Endothelial cell of umbilical vein (primary cell): ENCODE measurements at regions not wholly inside any gene's neighbourhood (a gene's known extent, or its start where the extent isn't known, plus 50 kb on each side); places are given as distances from the start of the nearest gene placed in this dataset.

Experiments used
- BruUV-seq: library from RNA; stranded (reverse); fragments of 400-500 nt; replicated peaks from 2 replicates; lab custom pipeline; 2021; lab: Mats Ljungman, UMichigan
- CTCF ChIA-PET: fragments of 300-600, 350-600 bp; sonication (Branson Sonifier 250); formaldehyde crosslinking; loops from one replicate; lab custom pipeline; 2021; ENCODE audit warnings: antibody characterized with exemption, inconsistent platforms; lab: Charles Lee
- POLR2A ChIA-PET: fragments of 300-600, 350-600 bp; sonication (Branson Sonifier 250); formaldehyde crosslinking; loops from one replicate; lab custom pipeline; 2021; ENCODE audit warnings: antibody characterized with exemption, inconsistent platforms; lab: Charles Lee
- DNase-seq: peaks from one replicate; pipeline ENCODE4 v3.0.0-alpha.2; 2011; ENCODE audit warnings: low read depth, low spot score
- FAIRE-seq: peaks from 2 replicates; lab custom pipeline; 2011; peaks lifted over from hg19 to GRCh38; lab: Jason Lieb, UNC
- H2AFZ ChIP-seq: 2 replicates; pipeline ENCODE4 v1.6.0; 2012; ENCODE audit warnings: low read depth, low read length, control low read depth, inconsistent platforms
- H3K27ac ChIP-seq: 2 replicates; pipeline ENCODE4 v1.5.1; 2011; ENCODE audit warnings: low read depth, mild to moderate bottlenecking, control low read depth, low read length, moderate library complexity; ENCODE audit not compliant: insufficient read depth
- H3K27me3 ChIP-seq, 2 experiments: 2 replicates each; pipeline versions ENCODE4 v1.6.0 to v1.6.1; 2011; ENCODE audit warnings: low read length in 2 of 2, mixed read lengths in 1 of 2; ENCODE audit not compliant: control insufficient read depth in 2 of 2, insufficient read depth in 2 of 2
- H3K36me3 ChIP-seq, 2 experiments: 2 replicates in 1 of 2; 3 replicates in 1 of 2; pipeline ENCODE4 v1.5.1; 2011; ENCODE audit warnings: low read length in 2 of 2, mild to moderate bottlenecking in 1 of 2, moderate library complexity in 1 of 2; ENCODE audit not compliant: control insufficient read depth in 2 of 2, insufficient read depth in 2 of 2; ENCODE audit errors: extremely low read depth in 1 of 2
- H3K4me1 ChIP-seq: 3 replicates; pipeline ENCODE4 v1.5.1; 2011; ENCODE audit warnings: mild to moderate bottlenecking, low read length; ENCODE audit not compliant: control insufficient read depth, insufficient read depth; ENCODE audit errors: extremely low read depth
- H3K4me2 ChIP-seq: 2 replicates; pipeline ENCODE4 v1.6.1; 2011; ENCODE audit warnings: low read length, control low read depth, mixed read lengths; ENCODE audit not compliant: insufficient read depth
- H3K4me3 ChIP-seq, 3 experiments: fragments of 200-600 bp in 1 of 3; sonication (generic), shearing (Covaris generic) in 1 of 3; replicated peaks in 1 of 3; 2 replicates each; pipeline ENCODE4 v1.5.1; 2011 to 2016; ENCODE audit warnings: control low read depth in 3 of 3, low read length in 3 of 3, mild to moderate bottlenecking in 2 of 3, inconsistent platforms in 1 of 3, low read depth in 1 of 3, moderate library complexity in 1 of 3; ENCODE audit not compliant: insufficient read depth in 1 of 3
- H3K79me2 ChIP-seq: 2 replicates; pipeline ENCODE4 v1.6.0; 2012; ENCODE audit warnings: low read length, inconsistent platforms; ENCODE audit not compliant: control insufficient read depth, insufficient read depth
- H3K9ac ChIP-seq: replicated peaks from 2 replicates; pipeline ENCODE3; 2011; ENCODE audit warnings: low read length, control low read depth; ENCODE audit not compliant: insufficient read depth; ENCODE audit errors: extremely low read depth
- H3K9me1 ChIP-seq: replicated peaks from 3 replicates; pipeline ENCODE4 v1.6.0; 2011; ENCODE audit warnings: mild to moderate bottlenecking, low read length; ENCODE audit not compliant: control insufficient read depth, insufficient read depth; ENCODE audit errors: extremely low read depth
- H3K9me3 ChIP-seq: replicated peaks from 2 replicates; pipeline ENCODE4 v1.5.1; 2012; ENCODE audit warnings: low read length, inconsistent platforms; ENCODE audit not compliant: control insufficient read depth, insufficient read depth
- H4K20me1 ChIP-seq: replicated peaks from 2 replicates; pipeline ENCODE3; 2011; ENCODE audit warnings: mild to moderate bottlenecking, low read length; ENCODE audit not compliant: control insufficient read depth, insufficient read depth; ENCODE audit errors: extremely low read depth
- EZH2 ChIP-seq: IDR thresholded peaks from 2 replicates; pipeline ENCODE4 v1.6.1; 2012; ENCODE audit warnings: borderline replicate concordance, low read depth, mild to moderate bottlenecking, moderate library complexity, low read length, inconsistent platforms; ENCODE audit not compliant: severe bottlenecking
- FOS ChIP-seq: IDR thresholded peaks from 2 replicates; pipeline ENCODE4 v1.6.1; 2011; ENCODE audit warnings: mild to moderate bottlenecking, low read length, moderate library complexity, borderline replicate concordance; ENCODE audit not compliant: insufficient read depth
- GATA2 ChIP-seq: IDR thresholded peaks from 2 replicates; pipeline ENCODE4 v1.7.0; 2011; ENCODE audit warnings: low read depth, mild to moderate bottlenecking, moderate library complexity, mixed read lengths, low read length; ENCODE audit not compliant: insufficient read length, insufficient read depth
- JUN ChIP-seq: IDR thresholded peaks from 2 replicates; pipeline ENCODE4 v1.6.1; 2011; ENCODE audit warnings: borderline replicate concordance, low read depth; ENCODE audit not compliant: insufficient read length, insufficient read depth
- MAX ChIP-seq: IDR thresholded peaks from 2 replicates; pipeline ENCODE4 v1.6.1; 2011; ENCODE audit not compliant: insufficient read depth, insufficient read length
- MYC ChIP-seq: IDR thresholded peaks from one replicate; pipeline ENCODE4 v1.6.1; 2011; ENCODE audit warnings: mild to moderate bottlenecking, low read depth, low read length
- POLR2A ChIP-seq: IDR thresholded peaks from 2 replicates; pipeline ENCODE4 v1.6.1; 2012; ENCODE audit warnings: low read depth, mild to moderate bottlenecking, control low read depth, low read length
- POLR2AphosphoS5 ChIP-seq: IDR thresholded peaks from 2 replicates; pipeline ENCODE4 v1.6.1; 2012; ENCODE audit warnings: low read depth, mild to moderate bottlenecking, control low read depth, low read length, moderate library complexity; ENCODE audit not compliant: insufficient read depth
- dilution Hi-C: fragments of 300-500 bp; cut with MboI; formaldehyde crosslinking; loops from one replicate; pipeline ENCODE4 v1.15.0; 2019; ENCODE audit warnings: low sequenced_read_pairs; ENCODE audit not compliant: extremely low pct_ligation_motif_present
- intact Hi-C: fragments of 100-400 bp; cut with micrococcal nuclease; formaldehyde crosslinking; loops from one replicate; pipeline ENCODE4 v1.10.0; 2022
- TF ChIP-seq, protein P1 (sequence below), 2 donors: IDR thresholded peaks; 1 replicate in 1 of 2; 2 replicates in 1 of 2; pipeline ENCODE4 v1.5.1; 2011; ENCODE audit warnings: low read length in 2 of 2, mild to moderate bottlenecking in 2 of 2, moderate library complexity in 2 of 2, control low read depth in 1 of 2, inconsistent platforms in 1 of 2, low read depth in 1 of 2; ENCODE audit not compliant: insufficient read depth in 1 of 2; ENCODE audit errors: extremely low read depth in 1 of 2

DNA sequence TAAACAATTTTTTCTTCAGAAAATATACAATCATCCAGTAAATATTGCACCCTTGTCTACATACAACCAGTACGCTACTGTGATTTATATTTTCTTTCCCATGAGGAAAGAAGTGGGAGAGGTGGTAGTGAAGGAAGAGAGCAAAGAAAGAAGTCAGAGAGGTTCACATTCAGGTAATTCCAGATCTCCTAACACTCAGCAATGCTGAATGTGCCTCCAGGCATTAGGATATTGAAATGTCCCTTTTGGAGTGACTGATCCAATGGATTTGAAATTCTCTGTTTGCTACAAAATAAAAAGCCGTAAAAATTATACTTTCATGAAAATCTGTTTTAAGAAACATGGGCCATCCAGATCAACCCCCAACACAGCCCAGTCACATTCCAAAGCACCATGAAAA is 211.9 kb upstream of the NR3C2 start:
- Histone ChIP-seq H3K9ac (no peak overlapping the region), H2AFZ (no peak overlapping the region), H3K4me2 (no peak overlapping the region), H3K79me2 (no peaks in the 10 kb centered on the region), H3K4me1 (no peaks in the 10 kb centered on the region), H3K27ac (no peak overlapping the region), H3K27me3 (no peaks in the 10 kb centered on the region), H3K9me3 (no peaks in the 10 kb centered on the region), H3K36me3 (no peaks in the 10 kb centered on the region), H3K4me3 (no peak overlapping the region), H4K20me1 (no peaks in the 10 kb centered on the region), H3K9me1 (no peaks in the 10 kb centered on the region)
- TF ChIP-seq JUN, result no peak
- TF ChIP-seq, protein P1, sequence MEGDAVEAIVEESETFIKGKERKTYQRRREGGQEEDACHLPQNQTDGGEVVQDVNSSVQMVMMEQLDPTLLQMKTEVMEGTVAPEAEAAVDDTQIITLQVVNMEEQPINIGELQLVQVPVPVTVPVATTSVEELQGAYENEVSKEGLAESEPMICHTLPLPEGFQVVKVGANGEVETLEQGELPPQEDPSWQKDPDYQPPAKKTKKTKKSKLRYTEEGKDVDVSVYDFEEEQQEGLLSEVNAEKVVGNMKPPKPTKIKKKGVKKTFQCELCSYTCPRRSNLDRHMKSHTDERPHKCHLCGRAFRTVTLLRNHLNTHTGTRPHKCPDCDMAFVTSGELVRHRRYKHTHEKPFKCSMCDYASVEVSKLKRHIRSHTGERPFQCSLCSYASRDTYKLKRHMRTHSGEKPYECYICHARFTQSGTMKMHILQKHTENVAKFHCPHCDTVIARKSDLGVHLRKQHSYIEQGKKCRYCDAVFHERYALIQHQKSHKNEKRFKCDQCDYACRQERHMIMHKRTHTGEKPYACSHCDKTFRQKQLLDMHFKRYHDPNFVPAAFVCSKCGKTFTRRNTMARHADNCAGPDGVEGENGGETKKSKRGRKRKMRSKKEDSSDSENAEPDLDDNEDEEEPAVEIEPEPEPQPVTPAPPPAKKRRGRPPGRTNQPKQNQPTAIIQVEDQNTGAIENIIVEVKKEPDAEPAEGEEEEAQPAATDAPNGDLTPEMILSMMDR (IDR thresholded peaks at IDR 0.05; ENCODE audit: extremely low read depth in 1 of 2, insufficient read depth in 1 of 2, low read depth in 1 of 2, low read length in 2 of 2), result no peak
- TF ChIP-seq GATA2, result no peak
- no peak for TF ChIP-seq EZH2
- no peak for TF ChIP-seq POLR2AphosphoS5
- no peak for TF ChIP-seq MAX
- DNase-seq (no peak), FAIRE-seq (no peak)
- CTCF ChIA-PET, result no interaction called here
- dilution Hi-C loops (no loop called here), intact Hi-C loops (no loop called here)
- POLR2A ChIA-PET, result no interaction called here
- BruUV-seq, result no TSS peak

DNA sequence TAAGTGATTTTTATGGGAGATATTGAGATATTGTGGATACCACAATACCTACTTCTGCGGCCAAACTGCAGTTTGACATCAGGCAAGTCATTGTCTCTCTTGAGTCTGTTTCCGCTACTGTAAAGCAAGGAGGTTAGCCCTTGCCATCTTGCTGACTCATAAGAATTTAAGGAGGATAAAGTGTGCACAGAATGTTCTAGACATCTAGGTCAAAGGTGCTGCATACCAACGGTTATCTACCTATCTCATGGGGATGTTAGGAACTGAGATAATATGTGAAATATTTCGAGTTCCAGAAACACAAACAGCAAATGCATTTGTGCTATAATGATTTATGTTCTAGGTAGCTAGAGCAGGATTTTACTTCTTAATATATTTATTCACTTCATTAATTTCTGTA is 211.5 kb upstream of the NR3C2 start:
- ChIA-PET CTCF (interaction anchor here (0.9 kb wide), 1 partner anchor 10 kb away, joined by 3 read pairs; no protein-coding TSS in a partner anchor), POLR2A (no interaction called here)
- DNase-seq (no peak), FAIRE-seq (no peak)
- no peak overlapping the region for H3K4me2 ChIP-seq
- no peaks in the 10 kb centered on the region for H3K9me3 ChIP-seq
- no peaks in the 10 kb centered on the region for H3K36me3 ChIP-seq
- H3K79me2 ChIP-seq, result no peaks in the 10 kb centered on the region
- no peak for TF ChIP-seq MAX
- TF ChIP-seq JUN, result no peak
- no peak for TF ChIP-seq POLR2A
- TF ChIP-seq, protein P1 (IDR thresholded peaks at IDR 0.05; ENCODE audit: extremely low read depth in 1 of 2, insufficient read depth in 1 of 2, low read depth in 1 of 2, low read length in 2 of 2), result no peak
- TF ChIP-seq MYC, result no peak
- TF ChIP-seq GATA2, result no peak
- no peak for TF ChIP-seq FOS
- no peak for TF ChIP-seq POLR2AphosphoS5
- no peak for TF ChIP-seq EZH2
- no TSS peak for BruUV-seq
- no peaks in the 10 kb centered on the region for H3K27me3 ChIP-seq
- H3K9me1 ChIP-seq, result no peaks in the 10 kb centered on the region
- H2AFZ ChIP-seq, result no peak overlapping the region
- dilution Hi-C loops, result no loop called here
- intact Hi-C loops, result no loop called here
- H3K9ac ChIP-seq, result no peak overlapping the region
- no peaks in the 10 kb centered on the region for H3K4me1 ChIP-seq
- no peak overlapping the region for H3K4me3 ChIP-seq
- no peak overlapping the region for H3K27ac ChIP-seq
- no peaks in the 10 kb centered on the region for H4K20me1 ChIP-seq
